GM03348 (cell line): ENCODE measurements at regions not wholly inside any gene's neighbourhood (a gene's known extent, or its start where the extent isn't known, plus 50 kb on each side); places are given as distances from the start of the nearest gene placed in this dataset.
"Not testable (repeated sequence)": the region's sequence is repeated elsewhere in the genome, so short reads cannot be mapped to it uniquely, and the experiment has no call there.

ENCODE experiments used
- DNase-seq: peaks from one replicate; pipeline ENCODE4 v3.0.0; 2012; ENCODE audit warnings: low spot score

DNA sequence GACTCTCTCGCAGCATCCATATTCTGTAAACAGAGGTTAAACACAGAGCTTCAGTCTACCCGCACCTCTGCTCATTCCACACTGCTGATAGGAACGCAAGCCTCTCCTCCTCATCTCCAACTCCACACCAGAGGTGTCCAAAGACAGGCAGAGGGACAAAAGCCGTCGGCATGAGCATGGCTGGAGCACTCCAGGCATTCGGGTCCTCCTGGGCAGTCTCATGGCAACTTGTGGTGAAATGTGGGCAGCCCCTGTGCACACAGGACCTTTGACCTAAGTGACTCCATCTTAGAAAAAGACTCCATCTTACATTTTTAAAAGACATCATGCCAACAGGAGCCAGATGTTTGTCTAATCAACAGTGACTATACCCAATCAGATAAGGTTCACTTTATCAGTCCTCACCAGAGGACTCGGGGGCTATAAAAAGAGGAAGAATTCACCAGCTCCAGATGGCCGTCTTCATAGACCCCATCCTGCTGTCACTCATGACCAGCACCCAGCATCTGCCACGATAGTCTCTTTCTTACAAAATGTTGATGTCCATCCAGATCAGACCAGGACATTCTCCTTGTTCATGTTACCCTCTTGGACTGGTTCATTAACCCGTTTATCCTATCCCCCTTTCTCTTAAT is 304.4 kb downstream of the ANAPC1 start:
- not testable (repeated sequence) for DNase-seq

- DNase-seq, result not testable (repeated sequence)
These were observed 303.4 kb downstream of the ANAPC1 start for GRCh38 chr2:111580616-111581015.

GRCh38 chr2:111582090-111582489 is 301.9 kb downstream of the ANAPC1 start:
- not testable (repeated sequence) for DNase-seq

GRCh38 chr2:111583480-111583879 is 300.5 kb downstream of the ANAPC1 start:
- not testable (repeated sequence) for DNase-seq

DNA sequence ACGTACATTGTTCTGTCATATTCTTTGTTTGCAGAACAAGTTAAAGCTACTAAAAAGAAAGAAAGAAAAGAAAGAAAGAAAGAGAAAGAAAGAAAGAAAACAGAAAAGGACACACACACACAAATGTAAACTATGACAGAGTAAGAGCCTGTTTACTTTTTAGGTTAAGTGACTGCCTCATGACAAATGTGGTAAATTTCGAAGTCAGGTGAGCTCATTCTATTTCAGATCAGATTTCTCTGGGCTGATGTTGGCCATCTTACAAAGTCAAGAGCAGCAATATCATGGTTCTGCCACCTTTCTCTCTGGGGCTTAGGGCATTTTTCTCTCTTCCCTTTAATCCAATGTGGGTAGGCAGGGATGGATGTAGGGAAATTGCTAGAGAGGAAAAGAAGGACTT is 299.5 kb downstream of the ANAPC1 start:
- not testable (repeated sequence) for DNase-seq

DNA sequence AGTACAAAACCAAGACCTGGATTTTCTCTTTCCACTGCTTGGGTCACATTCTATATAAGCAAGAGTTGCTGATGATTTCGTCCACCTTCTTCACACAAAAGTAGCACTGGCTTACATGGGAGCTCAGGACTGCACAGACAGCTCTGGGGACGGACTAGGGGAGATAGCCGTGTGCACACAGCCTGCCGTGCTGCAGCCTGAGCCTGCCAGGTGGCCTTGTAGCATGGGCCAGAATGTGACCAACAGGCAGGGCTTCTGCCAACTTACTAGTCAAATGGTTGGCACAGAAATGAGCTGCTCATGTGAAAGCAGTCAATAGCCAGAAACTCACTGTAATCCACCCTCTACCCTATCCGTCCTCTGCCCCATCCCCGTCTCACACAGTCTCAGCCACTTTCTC is 299.0 kb downstream of the ANAPC1 start:
- not testable (repeated sequence) for DNase-seq

DNA sequence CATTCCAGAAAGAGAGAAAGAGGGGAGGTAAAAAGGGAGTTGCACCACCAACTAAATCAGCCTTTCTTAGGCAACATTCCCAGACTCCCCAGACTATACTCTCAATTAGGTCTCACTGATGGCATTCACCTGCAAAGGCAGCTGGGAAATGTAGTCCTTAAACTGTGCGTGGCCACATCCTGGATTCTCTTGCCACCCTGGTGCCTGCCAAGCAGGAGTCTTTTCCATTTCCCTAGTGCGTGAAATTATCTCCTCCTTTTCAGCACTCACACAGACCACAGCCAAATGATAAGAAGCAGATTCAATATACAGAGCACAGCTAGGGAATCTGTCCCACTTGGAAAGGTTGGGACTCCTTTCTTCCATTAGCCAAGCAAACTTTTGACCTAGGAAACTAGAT is 298.0 kb downstream of the ANAPC1 start:
- not testable (repeated sequence) for DNase-seq

GRCh38 chr2:111595072-111595471 is 288.9 kb downstream of the ANAPC1 start:
- DNase-seq, result not testable (repeated sequence)

DNA sequence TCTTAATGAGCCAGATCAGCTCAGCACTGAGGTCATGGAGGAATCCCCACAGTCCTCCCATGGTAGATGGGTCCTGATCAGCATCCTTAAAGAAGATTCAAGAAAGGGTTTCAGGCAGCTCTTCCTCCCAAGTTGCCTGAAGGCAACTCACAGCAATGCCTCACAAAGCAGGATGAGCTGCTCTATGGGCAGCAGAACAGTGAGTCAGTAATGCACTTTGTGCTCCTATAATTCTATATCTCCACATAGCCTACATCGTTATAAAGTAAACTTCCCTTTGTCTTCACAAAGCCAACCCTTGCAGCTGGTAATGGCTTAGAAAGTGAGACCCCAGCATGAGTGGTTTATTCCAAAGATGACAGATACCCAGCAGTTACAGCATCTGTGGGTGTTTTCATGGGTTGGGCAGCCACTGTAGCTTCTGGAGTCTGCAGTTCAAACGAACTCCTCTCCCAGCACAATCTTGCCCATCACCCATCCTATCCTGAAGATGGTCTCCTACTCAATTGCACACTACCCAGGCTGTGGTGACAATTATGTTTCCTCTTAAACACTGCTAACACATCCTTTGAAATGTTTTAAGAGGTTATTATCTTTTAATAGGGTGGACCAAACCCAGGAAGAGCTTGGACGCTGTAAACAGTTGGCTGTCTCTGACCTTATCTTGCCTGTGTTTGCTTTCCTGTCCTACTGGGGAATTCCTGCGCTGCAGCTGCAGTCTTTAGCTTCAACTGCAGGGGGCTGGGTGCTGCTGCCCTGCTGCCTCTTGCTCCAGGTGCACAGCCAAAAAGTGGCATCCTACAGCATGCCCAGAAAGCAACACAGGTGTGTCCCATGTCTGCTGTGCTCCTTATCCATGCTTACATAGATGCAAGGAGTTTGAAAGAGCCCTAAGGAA is 286.9 kb downstream of the ANAPC1 start:
- not testable (repeated sequence) for DNase-seq

DNA sequence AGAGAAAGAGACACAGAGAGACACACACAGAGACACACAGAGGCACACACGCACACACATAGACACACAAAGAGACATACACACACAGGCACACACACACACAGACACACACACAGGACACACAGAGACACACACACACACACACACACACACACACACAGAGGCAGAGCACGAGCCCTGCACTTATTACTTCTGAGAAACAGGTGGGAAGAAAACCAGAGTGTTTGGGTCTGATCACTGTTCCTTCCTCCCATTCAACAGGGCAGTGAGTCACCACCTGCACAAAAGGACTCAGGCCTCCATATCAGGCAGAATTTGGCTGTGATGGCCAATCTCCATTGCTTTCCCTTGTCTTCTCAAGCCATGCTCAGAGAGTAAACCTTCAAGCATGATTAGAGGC is 285.0 kb downstream of the ANAPC1 start:
- DNase-seq, result not testable (repeated sequence)

DNA sequence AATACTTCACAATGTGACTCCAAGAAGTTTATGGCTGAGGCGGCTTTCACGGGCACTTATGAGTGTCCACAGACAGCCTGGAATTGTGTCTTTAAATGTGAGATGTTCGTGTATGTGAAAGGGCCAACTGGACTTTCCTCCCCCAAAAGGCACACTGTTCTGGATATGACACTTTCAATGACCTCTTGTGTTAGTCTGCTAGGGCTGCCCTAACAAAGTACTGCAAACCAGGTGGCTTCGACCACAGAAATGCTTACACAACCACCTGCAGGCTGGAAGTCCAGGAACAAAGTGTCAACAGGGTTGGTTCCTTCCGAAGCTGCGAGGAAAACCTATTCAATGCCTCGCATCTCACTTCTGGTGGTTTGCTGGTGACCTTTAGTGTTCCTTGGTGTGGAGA is 281.7 kb downstream of the ANAPC1 start:
- DNase-seq, result not testable (repeated sequence)

- not testable (repeated sequence) for DNase-seq
These were observed 278.2 kb downstream of the ANAPC1 start for GRCh38 chr2:111605798-111606197.

DNA sequence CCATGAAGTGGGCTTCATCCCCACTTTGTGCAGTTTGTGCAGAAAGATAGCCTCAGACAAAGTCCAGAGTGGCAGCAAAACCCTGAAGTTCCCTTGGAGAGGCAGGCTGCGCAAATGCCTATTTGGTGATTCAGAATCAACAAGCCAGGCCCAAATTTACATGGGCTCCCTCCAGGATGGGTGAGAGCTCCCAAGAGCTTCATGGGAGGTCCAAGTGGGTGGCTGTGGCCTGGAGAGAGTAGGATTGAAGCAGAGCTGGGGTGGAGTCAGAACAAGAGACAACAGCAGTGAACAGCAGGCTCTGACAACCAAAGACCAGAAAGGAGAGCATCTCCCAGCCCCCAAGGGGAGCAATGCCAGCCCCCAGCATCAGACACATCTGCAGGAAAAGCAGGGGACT is 277.4 kb downstream of the ANAPC1 start:
- DNase-seq, result not testable (repeated sequence)

- not testable (repeated sequence) for DNase-seq
These were observed 274.7 kb downstream of the ANAPC1 start for GRCh38 chr2:111609146-111609844.

DNA sequence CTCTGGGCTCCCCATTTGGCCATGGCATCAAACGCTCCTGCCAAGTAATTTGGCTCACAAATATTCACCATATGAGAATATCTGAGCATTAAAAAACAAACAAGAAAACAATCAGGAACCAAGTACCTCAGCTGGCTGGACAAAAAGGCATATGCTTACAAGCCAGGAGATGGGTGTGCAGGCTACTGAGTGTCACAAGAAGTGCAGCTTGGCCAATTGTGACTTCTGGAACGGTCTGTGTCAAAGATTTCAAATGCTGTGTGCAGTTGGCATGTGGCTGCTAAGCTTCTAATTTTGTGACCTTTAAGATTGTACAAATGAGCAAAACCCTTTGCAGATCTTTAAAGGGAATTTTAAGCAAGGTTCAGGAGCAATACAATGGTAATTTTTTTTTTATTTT is 274.0 kb downstream of the ANAPC1 start:
- not testable (repeated sequence) for DNase-seq

DNA sequence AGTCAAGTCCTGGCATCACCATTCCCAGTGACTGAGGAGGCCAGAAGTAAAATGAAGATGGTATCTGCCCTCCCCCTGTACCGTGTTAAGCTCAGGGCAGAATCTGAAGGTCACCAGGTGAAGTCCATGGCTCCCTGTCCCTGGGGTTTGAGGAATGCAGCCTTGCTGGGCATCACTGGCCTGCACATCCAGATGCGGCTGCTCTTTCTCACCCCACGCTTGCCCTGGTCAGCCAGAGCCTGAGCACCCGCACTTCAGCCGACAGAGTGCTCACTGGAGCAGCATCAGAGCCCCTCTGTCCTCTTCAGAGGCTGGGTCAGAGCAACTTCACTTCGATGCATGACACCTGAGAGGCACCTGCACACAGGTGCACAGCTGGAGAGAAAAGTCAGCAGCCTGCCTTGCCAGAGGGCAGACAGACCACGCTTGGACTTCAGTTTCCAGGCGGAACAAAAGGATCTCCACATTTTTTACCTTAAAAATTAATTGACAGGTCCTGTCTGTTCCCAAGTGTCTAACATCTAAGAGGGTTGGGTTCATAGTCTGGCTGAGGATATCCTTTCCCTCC is 267.3 kb downstream of the ANAPC1 start:
- no peak for DNase-seq

DNA sequence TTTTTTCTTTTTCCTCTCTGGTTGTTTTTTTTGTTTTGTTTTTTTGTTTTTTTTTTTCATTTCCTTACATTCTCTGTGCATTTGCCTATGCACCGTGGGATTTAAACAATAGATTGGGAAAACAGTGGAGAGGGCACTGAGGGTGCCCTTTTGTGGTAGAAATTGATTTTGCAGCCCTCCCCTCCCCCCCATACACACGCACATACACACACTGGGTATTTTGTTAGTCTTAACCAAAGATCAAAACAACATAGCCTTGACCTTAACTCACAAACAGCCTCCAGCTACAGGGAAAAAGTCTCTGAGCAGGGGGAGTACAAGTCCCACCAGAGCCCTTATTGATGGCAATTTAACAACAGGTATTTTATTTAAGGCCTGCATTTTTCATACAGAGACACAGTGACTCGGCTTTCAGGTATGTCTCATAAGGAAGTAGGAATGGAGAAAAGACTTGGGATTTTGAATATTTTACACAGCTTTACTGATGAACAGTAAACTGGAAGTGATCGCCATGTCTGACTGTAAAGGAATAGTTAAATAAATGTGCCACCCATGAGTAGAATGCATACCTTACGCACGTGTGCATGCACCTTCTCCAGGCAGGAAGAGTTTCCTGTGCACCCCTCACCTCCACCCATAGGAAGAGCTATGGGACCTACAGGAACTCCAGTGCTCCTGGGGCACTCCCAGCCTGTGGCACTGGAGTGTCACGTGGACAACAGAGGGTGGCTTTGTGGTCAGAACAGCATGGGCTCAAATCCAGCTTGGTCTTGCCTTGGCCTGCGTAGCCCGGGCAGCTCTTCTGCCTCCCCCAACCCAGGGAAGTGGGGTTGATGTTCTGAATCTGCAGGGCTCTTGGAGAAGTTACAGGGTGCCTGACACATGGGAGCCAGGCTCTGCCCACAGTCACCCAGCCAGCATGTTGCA is 266.4 kb downstream of the ANAPC1 start:
- DNase-seq, result peak; percentile 57

DNA sequence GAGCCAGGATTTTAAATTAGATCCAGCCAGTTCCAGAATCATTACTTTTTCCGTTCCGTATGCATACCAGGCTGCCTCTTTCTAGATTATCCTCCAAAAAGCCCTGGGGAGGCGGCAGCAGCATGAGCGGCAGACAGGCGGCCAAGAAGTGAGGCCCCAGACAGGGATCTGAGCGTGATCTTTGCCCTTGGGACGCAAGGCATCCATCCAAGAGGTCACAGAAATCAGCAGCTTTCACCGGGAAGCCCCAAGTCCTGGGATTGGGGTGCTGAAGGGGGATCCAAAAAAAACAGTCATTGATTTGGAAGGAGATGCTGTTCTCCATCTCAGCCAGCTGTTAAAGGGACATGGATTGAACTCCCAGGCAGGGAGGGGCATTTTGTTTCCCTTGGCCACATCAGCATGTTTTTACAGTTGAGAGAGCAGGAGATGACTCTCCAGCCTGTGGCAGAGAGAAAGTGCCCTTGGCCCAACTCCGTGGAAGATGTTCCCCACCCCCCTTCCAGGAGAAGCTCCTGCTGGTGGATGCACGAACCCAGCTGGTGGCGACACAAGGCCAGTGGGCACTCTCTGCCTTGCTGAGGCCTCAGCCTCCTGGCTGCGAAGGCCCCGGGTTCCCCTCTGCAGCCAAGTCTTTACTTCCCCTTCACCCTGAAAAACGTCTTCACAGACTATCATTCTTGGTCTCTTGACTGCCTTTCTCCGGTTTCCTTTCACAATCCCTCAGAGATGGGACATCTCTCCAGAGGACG is 265.6 kb downstream of the ANAPC1 start:
- peak; percentile 58 for DNase-seq

- DNase-seq, result no peak
These were observed 264.8 kb downstream of the ANAPC1 start for GRCh38 chr2:111618978-111619902.
